Ramos (cell line): ENCODE measurements at regions not wholly inside any gene's neighbourhood (a gene's known extent, or its start where the extent isn't known, plus 50 kb on each side); places are given as distances from the start of the nearest gene placed in this dataset.

ENCODE experiments used
- in situ Hi-C: fragments of 300-500 bp; cut with MboI; formaldehyde crosslinking; loops from one replicate; pipeline ENCODE4 v1.14.3; 2022; ENCODE audit warnings: low sequenced_read_pairs; ENCODE audit not compliant: unreplicated experiment

DNA sequence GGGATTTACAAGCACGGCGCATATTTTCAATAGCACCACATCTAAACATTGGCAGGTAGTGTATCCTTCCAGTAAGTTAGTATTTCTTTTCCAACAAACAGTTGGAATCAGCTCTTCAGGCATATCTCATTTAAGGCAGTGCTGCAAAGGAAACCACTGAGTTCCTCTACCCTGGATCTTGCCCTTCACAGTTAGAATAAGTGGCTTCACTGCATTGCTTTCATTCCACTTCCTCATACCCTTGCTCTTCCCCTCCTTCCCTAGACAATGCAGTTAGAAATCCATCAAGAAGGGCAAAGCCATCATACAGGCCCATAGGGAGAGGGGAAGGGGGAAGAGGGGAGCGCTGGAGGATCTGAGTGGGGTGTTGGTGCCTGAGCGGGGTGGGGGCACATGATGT, 173.7 kb downstream of the FBXO15 start:
- in situ Hi-C loops = no loop called here

DNA sequence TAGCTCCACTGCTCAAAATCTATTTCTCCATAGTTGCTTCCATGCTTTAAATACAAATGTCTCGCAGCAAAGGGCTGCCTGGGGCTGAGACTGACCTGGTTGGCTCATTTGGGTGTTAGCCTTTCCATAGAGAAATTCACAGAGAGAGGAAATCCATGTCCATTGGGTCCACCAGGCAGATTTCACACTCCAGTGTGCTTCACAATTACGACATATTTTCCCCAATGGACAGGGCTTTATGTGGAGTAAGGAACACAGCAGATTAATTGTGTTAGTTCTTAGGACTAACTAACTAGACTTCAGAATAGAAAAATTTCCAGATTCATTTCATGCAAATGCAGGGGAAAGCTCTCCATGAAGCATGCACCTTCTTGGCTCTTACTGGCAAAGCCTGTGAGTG, 180.7 kb downstream of the FBXO15 start:
- in situ Hi-C loops = no loop called here

DNA sequence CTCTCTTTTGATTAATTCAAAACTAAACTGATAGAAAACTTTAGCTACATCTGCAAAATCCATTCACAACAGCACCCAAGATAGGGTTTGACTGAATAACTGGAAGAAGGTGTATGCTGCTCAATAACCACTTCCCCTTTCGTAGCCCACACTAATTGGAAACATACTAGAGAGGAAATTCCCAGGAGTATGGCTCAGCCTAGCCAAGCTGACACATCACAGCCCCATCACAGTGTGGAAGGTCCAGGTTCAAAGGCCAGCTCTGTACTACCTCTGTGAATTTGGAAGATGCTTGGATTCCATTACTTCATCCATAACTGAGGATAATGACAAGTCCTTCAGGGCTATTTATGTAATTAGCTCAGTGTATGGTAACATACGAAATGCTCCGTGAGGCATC, 185.4 kb downstream of the FBXO15 start:
- in situ Hi-C loops = no loop called here

DNA sequence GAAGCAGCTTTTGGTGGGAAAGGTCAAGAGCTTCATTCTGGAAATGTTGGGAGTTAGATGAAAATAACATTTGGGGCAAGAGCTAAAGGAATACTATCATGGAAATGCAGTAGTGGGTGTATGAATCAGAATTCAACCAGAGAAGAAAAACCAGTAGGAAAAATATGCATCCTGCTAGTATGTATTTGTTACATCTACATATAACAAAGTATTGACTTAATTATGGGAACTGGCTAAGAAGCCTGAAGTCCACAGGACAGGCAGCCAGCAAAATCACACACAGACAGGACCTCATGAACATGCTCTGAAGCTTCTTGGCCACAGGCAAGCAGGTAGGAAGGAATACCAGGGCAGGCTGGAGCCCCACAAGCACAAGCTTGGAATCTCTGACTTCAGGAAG, 185.8 kb downstream of the FBXO15 start:
- in situ Hi-C loops = no loop called here

DNA sequence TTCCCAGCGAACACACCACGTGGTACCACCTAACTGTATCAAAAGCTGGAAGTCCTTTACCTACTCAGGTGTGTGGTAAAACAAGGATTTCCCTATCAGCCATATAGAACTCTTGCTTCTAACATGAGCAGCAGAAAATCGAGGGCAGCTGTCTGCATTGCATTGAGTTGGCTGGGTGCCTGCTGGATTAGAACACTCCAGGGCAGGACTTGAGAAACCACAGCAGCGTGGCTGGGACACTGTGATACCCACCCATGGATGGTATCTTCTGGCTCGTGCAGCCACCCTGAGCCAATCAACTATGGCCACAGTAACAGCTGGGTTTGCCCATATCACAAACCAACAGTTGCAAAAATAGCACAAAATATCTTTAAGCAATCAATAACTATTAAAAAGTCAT, 188.3 kb downstream of the FBXO15 start:
- in situ Hi-C loops = no loop called here

DNA sequence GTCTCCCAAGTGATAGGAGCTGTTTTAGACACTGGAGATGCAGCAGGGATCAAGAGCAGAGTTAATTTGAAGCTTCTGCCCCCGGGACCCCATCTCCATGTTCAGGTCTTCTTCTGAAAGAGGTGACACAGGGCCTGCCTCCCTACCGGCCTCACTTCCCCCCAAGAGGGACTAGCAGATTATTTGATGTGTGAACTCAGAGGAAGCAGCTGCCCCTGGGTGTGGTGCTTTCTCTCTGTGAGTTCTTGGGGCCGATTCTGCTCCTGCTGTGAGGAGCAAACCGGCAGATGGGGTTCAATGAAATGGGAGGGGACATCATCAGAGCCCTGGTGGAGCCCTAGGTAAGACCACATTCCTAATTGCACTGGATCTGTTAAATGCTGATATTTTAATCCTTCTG, 193.4 kb downstream of the FBXO15 start:
- in situ Hi-C loops = no loop called here

DNA sequence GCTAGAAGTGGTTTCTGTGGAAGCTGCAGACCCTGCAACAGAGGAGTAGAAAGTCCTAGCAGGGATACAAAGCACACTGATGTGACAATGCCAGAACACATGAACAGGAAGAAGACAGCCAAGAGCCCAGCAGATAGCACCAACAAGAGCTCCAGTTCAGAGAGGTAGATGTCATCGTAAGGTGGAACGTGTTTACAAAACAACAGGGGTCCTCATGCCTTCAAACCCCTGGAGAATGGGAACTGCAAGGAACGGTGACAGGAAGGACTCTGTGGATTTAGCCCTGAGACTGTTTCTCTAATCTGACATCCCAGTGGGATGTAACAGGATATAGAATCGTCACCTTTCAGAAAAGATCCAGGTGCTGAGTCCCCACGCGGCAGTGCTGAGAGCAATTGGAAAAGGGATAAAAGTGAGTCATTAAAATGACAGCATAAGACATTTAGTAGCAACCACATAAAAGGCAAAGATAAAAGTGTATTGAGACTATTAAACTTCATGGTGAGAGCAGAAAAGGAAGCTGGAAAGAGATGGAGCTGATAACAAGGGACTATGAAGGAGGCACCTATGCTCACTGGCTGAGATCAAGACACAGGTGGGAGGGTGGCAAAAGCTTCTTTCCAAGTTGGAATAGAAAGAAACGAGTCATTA, 195.2 kb downstream of the FBXO15 start:
- in situ Hi-C loops = no loop called here

DNA sequence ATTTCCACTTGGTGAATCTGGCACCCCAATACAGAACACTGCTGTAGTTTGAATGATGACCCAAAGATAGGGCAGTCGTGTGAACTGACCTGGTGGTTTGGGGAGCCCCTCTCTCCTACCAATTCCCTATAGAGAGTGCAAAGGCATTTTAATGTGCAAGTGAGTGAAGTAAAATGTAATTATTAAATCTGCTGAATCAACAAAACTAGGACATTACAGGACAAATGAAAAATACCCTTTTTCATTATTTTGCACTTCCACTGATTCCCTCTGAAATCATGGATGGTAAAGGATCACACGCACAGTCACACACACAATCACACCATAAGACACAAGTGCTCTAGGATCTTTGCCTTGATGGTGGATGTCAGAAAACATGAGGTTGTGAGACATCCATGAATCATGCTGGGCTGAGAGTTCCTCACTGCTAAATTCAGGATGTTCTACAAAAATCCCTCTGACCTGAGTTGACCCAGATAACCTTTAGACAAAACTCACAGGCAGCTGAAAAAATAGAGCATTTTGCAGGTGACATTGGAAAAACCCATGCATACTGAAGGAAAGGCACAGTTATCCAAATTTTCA, 197.4 kb downstream of the FBXO15 start:
- in situ Hi-C loops = no loop called here

DNA sequence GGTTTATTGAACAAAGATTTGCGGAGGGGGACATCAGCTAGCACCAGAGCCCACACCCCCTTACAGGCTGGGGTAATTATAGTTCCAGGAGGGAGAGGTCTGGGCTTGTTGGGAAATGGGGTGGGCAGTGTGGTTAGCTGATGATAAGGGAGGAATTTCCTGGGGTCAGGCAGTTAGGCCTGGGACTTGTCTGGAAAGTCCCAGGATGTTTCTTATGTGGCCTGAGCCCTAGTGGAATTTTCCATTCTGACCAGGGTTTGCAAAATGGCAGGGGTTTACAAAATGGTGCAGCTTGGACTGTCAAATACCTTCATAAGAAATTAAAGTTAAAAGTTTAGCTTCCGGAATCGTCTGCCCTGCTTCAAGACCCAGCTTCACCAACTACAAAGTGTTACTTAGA, 199.1 kb downstream of the FBXO15 start:
- in situ Hi-C loops = no loop called here

DNA sequence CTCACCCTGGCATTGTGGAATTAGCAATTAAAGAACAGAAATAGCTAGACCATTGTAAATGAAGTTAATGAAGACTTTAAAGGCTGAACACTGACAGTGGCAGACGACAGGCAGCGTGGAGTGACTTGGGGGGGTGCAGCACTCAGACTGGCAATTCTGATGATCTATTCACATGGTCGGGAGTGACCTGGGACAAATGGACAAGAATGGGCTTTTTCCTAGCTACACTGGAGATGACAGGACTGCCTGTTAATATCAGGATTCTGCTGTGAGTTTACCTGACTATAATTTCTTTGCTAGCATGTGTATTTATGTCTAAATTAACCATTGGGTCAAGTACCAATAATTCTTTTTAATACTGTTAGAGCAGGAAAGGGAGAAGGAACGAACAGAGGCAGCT, 199.6 kb downstream of the FBXO15 start:
- in situ Hi-C loops = no loop called here

DNA sequence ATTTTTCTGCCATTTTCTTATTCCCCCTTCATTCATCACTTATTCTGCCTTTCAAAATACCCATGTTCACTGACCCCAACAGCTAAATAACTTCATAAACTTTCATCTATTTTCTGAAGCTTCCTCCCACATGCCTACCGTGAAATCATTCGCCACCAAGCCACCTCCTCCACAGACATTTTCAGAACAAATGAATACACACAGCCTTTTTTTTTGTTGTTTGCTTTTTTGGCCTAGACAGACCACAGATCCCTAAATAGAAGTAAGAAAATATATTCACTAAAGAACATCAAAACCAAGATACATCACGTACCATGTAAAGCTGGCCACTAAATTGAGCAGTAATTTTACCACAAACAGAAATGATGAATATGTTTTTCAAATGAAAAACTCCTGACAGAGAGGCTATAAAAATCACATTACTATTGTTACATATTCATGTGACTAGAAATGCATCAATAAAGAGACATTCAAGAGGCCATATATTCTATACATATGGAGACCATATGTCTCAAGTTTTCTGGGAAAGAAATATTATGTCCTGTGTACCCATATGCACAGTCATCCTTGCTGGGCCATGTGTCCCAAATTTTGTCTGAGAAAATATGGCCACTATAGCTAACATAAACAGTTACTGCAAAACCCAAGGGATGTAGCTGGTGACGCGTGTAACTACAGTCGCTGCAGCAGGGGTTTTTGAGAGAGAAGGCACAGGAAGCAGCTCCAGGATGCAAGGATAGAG, 200.3 kb downstream of the FBXO15 start:
- in situ Hi-C loops = no loop called here

DNA sequence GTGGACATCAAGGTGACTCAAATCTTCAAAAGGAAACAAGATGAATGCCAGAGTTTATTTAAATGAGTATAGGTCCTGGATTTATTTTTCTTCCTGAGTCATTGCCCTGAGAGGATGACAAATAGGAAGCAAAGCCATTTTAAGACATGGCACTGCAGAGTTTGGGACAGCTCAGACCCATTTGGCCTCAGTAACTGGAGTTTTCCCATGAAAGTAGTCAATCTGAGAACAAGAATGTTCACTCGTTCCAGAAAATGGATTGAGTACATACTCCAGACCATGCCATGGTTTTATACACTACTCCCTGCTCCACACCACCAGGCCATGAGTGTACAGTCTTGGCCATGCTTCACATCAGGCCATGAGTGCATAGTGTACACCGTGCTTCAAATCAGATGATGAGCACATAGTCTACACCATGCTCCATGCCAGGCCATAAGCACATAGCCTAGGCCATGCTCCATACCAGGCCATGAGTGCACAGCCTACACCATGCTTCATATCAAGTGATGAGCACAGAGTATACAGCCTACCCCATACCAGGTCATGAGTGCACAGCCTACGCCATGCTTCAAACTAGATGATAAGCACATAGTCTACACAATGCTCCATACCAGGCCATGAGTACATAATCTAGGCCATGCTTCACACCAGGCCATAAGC, 202.4 kb downstream of the FBXO15 start:
- in situ Hi-C loops = no loop called here

DNA sequence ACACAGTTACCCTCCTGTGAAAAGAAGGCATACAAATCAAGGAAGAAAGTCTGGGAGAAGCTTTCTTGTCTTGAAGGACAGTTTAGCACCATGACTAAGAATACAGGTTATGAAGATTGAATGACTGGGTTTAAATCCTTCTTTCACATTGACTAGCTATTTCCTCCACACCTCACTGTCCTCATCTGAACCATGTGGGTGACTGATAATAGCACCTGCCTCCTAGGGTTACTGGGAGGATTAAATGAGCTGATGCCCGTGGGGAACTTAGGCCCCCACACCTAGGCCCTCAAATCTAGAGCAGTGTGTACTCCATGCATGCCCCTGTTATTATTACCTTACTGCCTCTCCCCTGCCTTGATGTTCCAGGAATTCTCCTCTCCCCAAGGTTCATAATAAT, 202.9 kb downstream of the FBXO15 start:
- in situ Hi-C loops = no loop called here

DNA sequence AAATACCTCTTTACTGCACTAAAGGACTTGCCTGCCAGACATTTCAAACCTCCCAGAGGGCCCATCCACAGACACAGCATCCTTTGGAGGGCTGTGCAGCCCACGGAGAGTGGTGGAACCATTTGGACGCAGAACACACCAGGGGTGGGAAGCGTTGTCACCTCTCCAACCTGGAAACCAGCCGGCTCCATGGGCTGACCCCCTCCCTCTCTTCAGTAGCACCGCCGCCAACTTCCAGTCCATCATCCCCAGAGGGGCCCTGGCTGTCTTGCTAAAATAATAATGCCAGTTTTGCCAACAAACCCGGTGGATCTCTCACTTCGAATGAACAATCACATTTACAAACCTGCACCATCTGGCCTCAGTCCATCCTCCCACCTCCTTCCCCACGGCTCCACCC, 203.9 kb downstream of the FBXO15 start:
- in situ Hi-C loops = no loop called here

DNA sequence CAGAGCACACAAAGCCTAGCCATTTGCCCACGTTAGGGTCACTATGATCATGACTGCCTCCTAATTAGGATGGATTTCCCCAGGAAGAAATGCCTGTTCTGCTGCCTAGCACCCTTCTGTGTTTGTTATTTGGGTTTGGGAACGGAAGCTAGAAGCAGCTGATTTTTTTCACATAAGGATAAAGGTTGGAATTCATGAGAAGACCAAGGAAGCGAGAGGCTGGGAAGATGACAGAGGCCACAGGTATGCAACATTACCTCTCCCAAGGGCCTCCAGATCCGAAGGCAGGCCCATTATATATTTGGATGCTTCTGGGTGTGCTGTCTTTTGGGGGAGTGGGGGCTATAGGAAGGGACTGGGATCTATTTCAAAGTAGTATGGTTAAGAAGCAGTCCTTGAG, 204.7 kb downstream of the FBXO15 start:
- in situ Hi-C loops = no loop called here

DNA sequence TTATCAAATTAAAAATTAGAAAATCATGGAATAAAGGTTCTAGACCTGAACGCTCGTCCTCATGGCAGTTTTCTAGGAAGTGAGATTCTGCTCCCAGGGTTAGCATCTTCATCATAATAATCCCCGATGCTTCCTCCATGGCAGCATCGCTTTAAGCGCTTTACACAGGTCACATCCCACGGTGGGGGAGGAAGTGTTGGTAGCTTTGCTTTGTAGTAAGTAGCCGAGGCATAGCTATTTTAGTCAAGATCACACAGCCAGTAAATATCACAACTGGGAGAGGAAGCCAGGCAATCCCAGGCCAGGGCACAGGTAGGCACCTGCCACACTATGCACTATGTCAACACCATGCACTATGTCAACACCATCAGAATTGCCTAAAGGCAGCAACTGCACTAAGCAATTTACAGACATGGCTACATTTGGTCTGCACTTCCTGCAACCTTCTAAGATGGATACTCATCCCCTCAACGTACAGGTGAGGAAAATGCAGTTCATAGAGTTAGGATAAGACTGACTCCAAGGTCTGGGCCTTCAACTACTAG, 205.5 kb downstream of the FBXO15 start:
- in situ Hi-C loops = no loop called here

DNA sequence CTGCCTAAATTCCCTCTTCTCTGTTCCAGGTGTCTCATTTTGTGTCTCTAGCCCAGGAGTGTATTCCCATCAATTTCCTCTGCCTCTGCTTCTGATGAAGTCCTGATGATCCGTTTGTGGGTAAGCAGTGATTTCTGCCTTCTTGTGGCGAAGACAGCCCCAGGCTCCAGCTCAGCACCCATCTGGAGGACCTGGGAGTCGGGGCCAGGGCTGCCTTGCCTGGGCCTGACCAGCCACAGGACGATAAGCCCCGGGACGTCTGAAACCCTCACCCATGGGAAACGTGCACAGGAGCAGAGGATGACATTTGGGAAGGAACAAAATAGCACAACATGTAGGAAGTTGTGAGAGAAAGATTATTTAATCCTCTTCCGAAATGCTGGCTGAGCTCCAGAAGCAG, 206.9 kb downstream of the FBXO15 start:
- in situ Hi-C loops = no loop called here

DNA sequence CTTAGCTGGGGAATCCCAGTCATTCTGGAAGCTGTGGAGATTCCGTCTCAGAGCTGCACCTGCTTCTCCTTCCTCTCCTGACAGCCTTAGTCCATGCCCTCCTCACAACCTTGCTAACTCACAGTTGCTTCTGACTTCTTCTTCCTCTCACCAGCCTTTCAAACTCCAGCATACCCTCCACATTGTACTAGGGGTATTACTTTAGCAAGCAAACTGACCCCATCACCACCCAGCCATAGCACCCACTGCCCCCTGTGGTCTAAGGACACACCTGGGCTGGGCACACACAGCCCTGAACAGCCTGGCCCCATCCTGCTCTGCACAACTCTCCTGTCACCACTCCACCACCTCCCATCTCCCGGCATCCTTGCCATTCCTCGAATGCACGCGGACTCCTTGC, 208.2 kb downstream of the FBXO15 start:
- in situ Hi-C loops = no loop called here

DNA sequence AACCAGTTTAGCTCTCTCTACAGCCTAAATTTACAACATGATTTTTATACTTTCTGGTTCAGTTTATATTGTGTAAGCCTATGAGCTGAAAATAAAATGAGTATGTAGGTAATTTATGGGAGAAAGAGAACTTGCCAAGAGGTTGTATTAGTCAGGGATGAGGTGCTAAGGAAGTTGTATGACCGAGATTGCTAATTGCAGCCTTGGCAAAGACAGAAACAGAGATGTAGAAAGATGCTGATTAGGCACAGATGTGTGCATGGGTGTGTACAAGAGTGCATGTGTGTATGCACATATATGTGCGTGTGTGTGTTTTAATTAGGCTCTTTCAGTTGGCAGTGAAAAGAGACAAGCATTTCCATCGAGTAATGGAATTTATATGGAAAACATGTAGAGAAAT, 213.9 kb downstream of the FBXO15 start:
- in situ Hi-C loops = no loop called here

DNA sequence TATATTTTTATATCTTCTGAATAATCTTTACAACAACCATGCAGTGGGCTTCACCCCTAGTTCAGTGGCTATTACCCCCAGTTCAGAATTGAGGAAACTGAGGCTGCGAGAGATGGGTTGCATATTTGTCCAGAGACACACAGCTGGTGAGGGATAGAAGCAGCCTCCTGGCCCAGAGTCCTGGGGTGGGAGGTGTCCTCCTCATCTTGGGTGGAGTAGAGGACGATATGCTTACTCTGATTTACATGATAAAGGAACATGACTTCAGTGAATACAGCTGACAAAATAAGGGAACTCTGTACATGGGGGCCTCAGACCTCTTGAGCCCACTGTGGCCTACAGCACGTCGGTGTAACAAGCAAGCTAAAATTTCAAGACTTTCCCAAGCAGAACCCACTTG, 214.7 kb downstream of the FBXO15 start:
- in situ Hi-C loops = no loop called here

DNA sequence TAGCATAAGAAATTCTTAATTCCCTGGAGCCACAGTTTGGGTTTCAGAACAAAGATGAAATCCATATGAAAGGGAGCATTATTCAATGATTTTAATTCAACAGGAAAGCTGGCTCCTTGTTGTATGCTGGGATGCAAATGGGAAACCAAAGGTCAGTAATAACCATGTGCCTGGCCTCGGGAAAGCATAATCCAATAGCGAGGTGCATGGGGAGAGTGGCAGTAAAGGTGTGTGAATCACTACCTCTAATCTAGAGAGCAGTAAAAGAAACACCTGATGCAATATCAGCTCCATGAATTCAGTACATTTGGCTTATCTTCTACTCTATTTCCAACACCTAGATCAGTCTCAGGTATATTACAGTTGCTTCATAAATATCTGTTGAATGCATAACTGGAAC, 220.1 kb downstream of the FBXO15 start:
- in situ Hi-C loops = no loop called here
